Neural cell (in vitro differentiated cells): ENCODE measurements at regions not wholly inside any gene's neighbourhood (a gene's known extent, or its start where the extent isn't known, plus 50 kb on each side); places are given as distances from the start of the nearest gene placed in this dataset.

Experiments
- H2AFZ ChIP-seq: fragments of 200-600, 300-800 bp; sonication (generic), shearing (Covaris generic); 2 replicates; pipeline ENCODE4 v1.6.0; 2014; ENCODE audit warnings: low read depth, mild to moderate bottlenecking, antibody characterized with exemption, low read length, moderate library complexity
- H3F3A ChIP-seq: fragments of 200-600 bp; shearing (Covaris generic); 2 replicates; pipeline ENCODE4 v1.6.1; 2016; ENCODE audit warnings: mild to moderate bottlenecking, moderate library complexity, mixed read lengths, antibody characterized with exemption, low read length; ENCODE audit not compliant: insufficient read depth, poor library complexity, severe bottlenecking
- H3K27ac ChIP-seq: fragments of 200-600, 300-800 bp; sonication (generic), shearing (Covaris generic); 2 replicates; pipeline ENCODE4 v1.5.1; 2014; ENCODE audit warnings: mild to moderate bottlenecking, low read length, moderate library complexity
- H3K27me3 ChIP-seq: fragments of 300-800, 200-600 bp; sonication (generic), shearing (Covaris generic); 2 replicates; pipeline ENCODE4 v1.6.0; 2014; ENCODE audit warnings: mild to moderate bottlenecking, low read depth, low read length, moderate library complexity; ENCODE audit not compliant: insufficient read depth
- H3K36me3 ChIP-seq: fragments of 300-800, 200-600 bp; sonication (generic), shearing (Covaris generic); 2 replicates; pipeline ENCODE4 v1.5.1; 2014; ENCODE audit warnings: mild to moderate bottlenecking, antibody characterized with exemption, low read length, moderate library complexity; ENCODE audit not compliant: insufficient read depth
- H3K4me2 ChIP-seq: fragments of 300-800, 200-600 bp; sonication (generic), shearing (Covaris generic); 2 replicates; pipeline ENCODE4 v1.6.0; 2014; ENCODE audit warnings: mild to moderate bottlenecking, low read length
- H3K4me3 ChIP-seq: fragments of 300-800, 200-600 bp; sonication (generic), shearing (Covaris generic); 2 replicates; pipeline ENCODE4 v1.5.1; 2014; ENCODE audit warnings: mild to moderate bottlenecking, low read length, moderate library complexity
- H3K79me2 ChIP-seq: fragments of 200-600 bp; shearing (Covaris generic); replicated peaks from 2 replicates; pipeline ENCODE4 v1.6.0; 2014; ENCODE audit warnings: mild to moderate bottlenecking, low read length, moderate library complexity; ENCODE audit not compliant: insufficient read depth
- H3K9ac ChIP-seq: fragments of 300-800, 200-600 bp; sonication (generic), shearing (Covaris generic); 2 replicates; pipeline ENCODE4 v1.6.1; 2016; ENCODE audit warnings: mild to moderate bottlenecking, low read length, mixed read lengths
- H3K9me2 ChIP-seq: fragments of 200-600 bp; shearing (Covaris generic); 2 replicates; pipeline ENCODE4 v1.6.1; 2016; ENCODE audit warnings: mild to moderate bottlenecking, low read length, mixed read lengths; ENCODE audit not compliant: insufficient read depth
- H3K9me3 ChIP-seq: fragments of 200-600, 300-800 bp; sonication (generic), shearing (Covaris generic); 2 replicates; pipeline ENCODE4 v1.6.1; 2016; ENCODE audit warnings: mild to moderate bottlenecking, mixed run types, low read length, moderate library complexity, mixed read lengths
- H4K20me1 ChIP-seq: fragments of 200-600 bp; shearing (Covaris generic); 2 replicates; pipeline ENCODE4 v1.6.1; 2016; ENCODE audit warnings: mild to moderate bottlenecking, mixed run types; ENCODE audit not compliant: insufficient read depth
- CTCF ChIP-seq: fragments of 450-650 bp; IDR thresholded peaks from 2 replicates; pipeline ENCODE4 v1.5.1; 2014; ENCODE audit warnings: antibody characterized with exemption, mild to moderate bottlenecking, moderate library complexity; ENCODE audit not compliant: poor library complexity, severe bottlenecking
- EP300 ChIP-seq: fragments of 450-650 bp; conservative IDR thresholded peaks from 2 replicates; pipeline ENCODE4 v1.6.1; 2014; ENCODE audit warnings: antibody characterized with exemption, mild to moderate bottlenecking, moderate library complexity; ENCODE audit not compliant: poor library complexity, severe bottlenecking
- EZH2 ChIP-seq: fragments of 200-600, 300-800 bp; shearing (Covaris generic), sonication (generic); IDR thresholded peaks from 2 replicates; pipeline ENCODE4 v1.6.1; 2014; ENCODE audit warnings: antibody characterized with exemption, low read length, borderline replicate concordance, mild to moderate bottlenecking; ENCODE audit not compliant: insufficient read depth, poor library complexity, severe bottlenecking
- MXI1 ChIP-seq: fragments of 450-650 bp; conservative IDR thresholded peaks from 2 replicates; pipeline ENCODE4 v1.6.1; 2014; ENCODE audit warnings: antibody characterized with exemption, mild to moderate bottlenecking; ENCODE audit not compliant: poor library complexity, severe bottlenecking
- POLR2AphosphoS5 ChIP-seq: IDR thresholded peaks from 2 replicates; pipeline ENCODE4 v1.6.1; 2012
- RAD21 ChIP-seq: fragments of 450-650 bp; conservative IDR thresholded peaks from 2 replicates; pipeline ENCODE4 v1.6.1; 2014; ENCODE audit warnings: antibody characterized with exemption, mild to moderate bottlenecking, moderate library complexity
- REST ChIP-seq: IDR thresholded peaks from 2 replicates; pipeline ENCODE4 v1.6.1; 2012; ENCODE audit warnings: borderline replicate concordance
- SMC3 ChIP-seq: fragments of 450-650 bp; conservative IDR thresholded peaks from 2 replicates; pipeline ENCODE4 v1.6.1; 2014; ENCODE audit warnings: antibody characterized with exemption, mild to moderate bottlenecking, moderate library complexity; ENCODE audit not compliant: poor library complexity
- TAF1 ChIP-seq: IDR thresholded peaks from 2 replicates; pipeline ENCODE4 v1.6.1; 2012; ENCODE audit warnings: low read depth

- H3K79me2 ChIP-seq, result no peaks in the 10 kb centered on the region
- no peak overlapping the region for H2AFZ ChIP-seq
- H3K9me2 ChIP-seq, result no peaks in the 10 kb centered on the region
- H3K4me3 ChIP-seq, result no peak overlapping the region
- H3K9me3 ChIP-seq, result no peaks in the 10 kb centered on the region
- H4K20me1 ChIP-seq, result no peaks in the 10 kb centered on the region
- no peaks in the 10 kb centered on the region for H3K36me3 ChIP-seq
- H3F3A ChIP-seq, result no peaks in the 10 kb centered on the region
- no peak overlapping the region for H3K4me2 ChIP-seq
- H3K27me3 ChIP-seq, result no peaks in the 10 kb centered on the region
- no peak overlapping the region for H3K9ac ChIP-seq
- no peak overlapping the region for H3K27ac ChIP-seq
- TF ChIP-seq REST (no peak), TAF1 (no peak), EP300 (no peak), MXI1 (no peak), SMC3 (no peak), CTCF (no peak), POLR2AphosphoS5 (no peak), RAD21 (no peak), EZH2 (no peak)
Observed at GRCh38 chr9:107586493-107586892, 96.9 kb upstream of the KLF4 start.

GRCh38 chr9:107585465-107585864, 95.9 kb upstream of the KLF4 start:
- Histone ChIP-seq H3K4me3 (no peak overlapping the region), H3K9ac (no peak overlapping the region), H3K79me2 (no peaks in the 10 kb centered on the region), H3K27ac (no peak overlapping the region), H2AFZ (no peak overlapping the region), H4K20me1 (no peaks in the 10 kb centered on the region), H3K9me2 (no peaks in the 10 kb centered on the region), H3K27me3 (no peaks in the 10 kb centered on the region), H3K4me2 (no peak overlapping the region), H3K36me3 (no peaks in the 10 kb centered on the region), H3F3A (no peaks in the 10 kb centered on the region), H3K9me3 (no peaks in the 10 kb centered on the region)
- no peak for TF ChIP-seq REST
- no peak for TF ChIP-seq RAD21
- no peak for TF ChIP-seq POLR2AphosphoS5
- TF ChIP-seq TAF1, result no peak
- TF ChIP-seq EP300, result no peak
- no peak for TF ChIP-seq SMC3
- no peak for TF ChIP-seq EZH2
- TF ChIP-seq CTCF, result no peak
- no peak for TF ChIP-seq MXI1
